ENCODE measurements at regions not wholly inside any gene's neighbourhood (a gene's known extent, or its start where the extent isn't known, plus 50 kb on each side); places are given as distances from the start of the nearest gene placed in this dataset.

- DNase-seq = no peak
Observed at GRCh38 chr14:83379436-83379835, 1845.8 kb upstream of the SEL1L start.

DNA sequence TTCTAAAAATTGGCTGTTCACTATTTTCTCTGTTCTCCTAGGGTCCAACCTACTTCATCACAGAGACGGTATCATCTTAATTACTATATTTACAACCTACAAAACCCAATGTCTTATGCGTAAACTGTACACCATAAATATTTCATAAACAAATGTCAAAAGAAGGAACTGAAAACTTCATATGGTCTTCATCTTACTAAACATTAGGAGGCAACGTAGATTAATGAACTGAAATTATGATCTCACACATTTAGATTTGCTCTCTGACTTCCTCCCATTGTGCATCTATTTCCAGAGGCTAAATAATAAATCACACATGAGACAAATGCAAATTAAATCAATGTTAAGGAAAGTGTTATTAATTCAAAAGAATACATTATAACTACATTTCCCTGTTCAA is 1850.6 kb upstream of the SEL1L start:
- DNase-seq = no peak

DNA sequence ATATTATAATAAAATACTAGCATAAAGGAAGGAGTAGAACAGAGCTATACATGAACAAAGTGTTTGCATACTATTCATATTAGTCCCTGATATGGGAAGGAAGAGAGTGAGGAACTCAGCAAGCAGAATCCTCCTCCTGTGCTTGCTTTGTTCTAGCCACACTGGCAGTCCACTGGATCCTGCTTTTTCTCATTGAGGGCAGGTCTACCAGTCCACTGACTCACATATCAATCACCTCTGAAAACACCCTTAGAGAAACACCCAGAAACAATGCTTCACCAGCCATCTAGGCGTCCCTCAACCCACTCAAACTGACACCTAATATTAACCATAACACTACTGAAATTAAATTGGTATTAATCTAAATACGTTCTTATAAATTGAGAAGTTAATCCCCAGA is 1861.7 kb upstream of the SEL1L start:
- DNase-seq = no peak

DNA sequence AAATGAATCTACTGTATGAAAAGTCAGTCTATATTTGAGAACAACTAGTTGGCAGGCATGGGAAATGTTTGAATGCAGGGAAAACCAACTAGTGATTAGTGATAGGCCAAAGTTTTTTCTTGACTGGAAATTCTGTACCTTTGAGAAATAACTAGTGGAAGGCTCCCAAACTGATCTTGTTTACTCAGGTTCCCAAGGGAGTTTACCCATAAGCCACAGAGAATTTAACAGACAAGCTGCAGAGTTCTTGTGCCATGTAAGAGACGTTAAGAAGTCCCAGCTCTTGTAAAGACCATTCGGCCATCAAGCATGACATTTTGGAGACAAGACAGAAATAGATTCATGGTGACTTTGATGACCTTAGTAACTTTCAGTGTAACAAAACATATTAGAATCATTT is 1882.8 kb upstream of the SEL1L start:
- DNase-seq = no peak

DNA sequence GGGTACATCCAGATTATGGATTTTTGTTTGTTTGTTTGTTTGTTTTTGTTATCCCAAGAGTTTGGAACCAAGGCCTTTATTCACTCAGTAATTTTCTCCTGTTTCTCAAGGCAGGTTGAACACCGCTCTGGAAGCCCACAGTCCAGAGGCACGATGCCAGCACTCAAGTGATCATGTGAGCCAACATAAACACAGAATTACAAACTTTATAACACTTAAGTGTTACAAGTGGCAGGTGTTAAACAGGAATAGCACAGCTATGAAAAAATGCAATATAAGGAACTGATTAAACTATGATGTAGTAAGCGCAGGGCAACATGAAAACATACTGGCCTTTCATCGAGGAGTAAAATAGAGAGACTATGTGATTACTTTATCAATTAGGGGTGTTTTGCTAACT is 1885.8 kb upstream of the SEL1L start:
- no peak for DNase-seq

- DNase-seq = no peak
Observed at GRCh38 chr14:83421711-83422110, 1888.1 kb upstream of the SEL1L start.

DNA sequence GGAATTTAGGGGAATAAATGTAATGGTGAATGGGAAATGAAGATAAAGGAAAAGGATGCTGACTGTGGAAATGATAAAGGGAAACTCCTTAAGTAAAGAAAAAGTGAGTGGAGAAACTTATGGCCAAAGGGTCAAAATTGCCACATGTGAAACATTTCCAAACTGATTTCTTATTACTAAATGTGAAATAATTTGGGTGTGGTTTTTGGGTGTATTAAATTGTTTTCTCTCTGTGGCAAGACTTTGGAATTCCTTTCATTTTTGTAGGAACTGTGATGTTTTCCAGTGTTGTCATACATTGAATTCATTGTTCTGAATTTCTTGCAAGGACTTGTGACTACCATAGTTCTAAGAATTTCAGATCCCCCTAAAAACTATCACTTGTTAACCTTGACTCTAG is 1891.5 kb upstream of the SEL1L start:
- DNase-seq = no peak

GRCh38 chr14:83425706-83426105 is 1892.1 kb upstream of the SEL1L start:
- no peak for DNase-seq

- DNase-seq = no peak
Observed at GRCh38 chr14:83433618-83434017, 1900.0 kb upstream of the SEL1L start.

GRCh38 chr14:83441801-83442200 is 1908.1 kb upstream of the SEL1L start:
- DNase-seq = no peak

- no peak for DNase-seq
Observed at GRCh38 chr14:83455561-83455960, 1921.9 kb upstream of the SEL1L start.

DNA sequence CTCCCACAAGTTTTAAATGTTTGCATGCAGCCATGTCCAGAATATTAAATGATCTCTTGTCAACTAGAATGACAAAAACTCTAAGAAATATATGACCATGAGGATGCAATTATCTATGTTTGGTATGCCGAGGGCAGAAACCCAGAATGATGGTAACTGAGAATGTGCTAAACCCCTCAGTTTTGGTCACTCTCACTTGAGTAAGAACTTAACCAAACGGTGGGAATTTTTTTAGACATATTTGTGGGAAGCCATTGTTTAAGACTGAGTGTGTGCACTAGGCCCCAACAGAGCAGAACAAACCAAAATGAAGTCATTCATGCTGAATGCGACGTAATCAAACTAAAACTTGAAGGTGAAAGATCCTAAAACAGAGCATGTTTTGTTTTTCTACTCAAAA is 1927.9 kb upstream of the SEL1L start:
- no peak for DNase-seq

DNA sequence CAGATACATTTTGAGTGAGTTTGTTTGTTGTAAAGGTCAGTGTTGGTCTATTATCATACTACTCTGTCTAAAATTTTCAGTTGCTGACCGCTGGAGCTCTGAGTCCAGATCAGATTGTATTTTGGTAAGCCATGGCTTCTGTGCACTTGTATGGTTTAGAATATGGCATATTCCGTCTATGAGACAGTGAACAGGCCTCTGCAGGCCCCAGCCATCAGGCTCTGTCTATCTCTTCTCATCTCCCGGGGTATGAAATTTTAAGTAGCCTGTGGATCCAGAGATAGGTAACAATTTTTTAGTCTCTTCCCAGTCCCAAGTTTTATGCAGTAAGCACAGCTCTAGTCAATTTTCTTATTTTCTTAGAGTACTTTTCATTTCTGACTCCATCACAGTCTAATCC is 1929.1 kb upstream of the SEL1L start:
- no peak for DNase-seq

DNA sequence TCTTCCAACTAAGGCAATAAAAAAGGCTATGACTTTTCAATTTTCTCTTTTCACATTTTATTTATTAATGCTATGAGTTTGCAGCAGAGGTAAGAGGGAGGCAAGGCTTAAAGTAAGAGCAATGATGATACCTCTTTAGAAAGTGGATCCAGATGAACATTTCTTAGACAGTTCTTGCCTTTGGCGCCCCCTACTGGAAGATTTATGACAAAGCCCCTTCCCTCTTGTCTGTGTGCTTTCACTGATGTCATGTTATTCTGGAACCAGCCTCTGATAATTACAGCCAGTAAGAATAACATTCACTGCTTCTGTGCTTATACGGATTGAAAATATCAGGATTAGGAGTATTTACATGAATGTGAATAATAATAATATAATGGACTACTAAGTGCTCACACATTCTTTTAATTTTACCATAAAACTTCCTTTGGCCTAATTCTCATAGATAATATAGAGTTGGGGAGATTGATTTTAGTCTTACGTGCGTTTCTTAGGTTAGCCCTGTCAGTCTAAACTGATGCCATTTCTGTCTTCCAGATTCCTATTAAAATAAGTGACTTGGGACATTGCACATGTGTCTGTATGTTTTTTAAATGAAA is 1929.9 kb upstream of the SEL1L start:
- peak in 1 of 2 donors; percentile 41 for DNase-seq

GRCh38 chr14:83467811-83468210 is 1934.2 kb upstream of the SEL1L start:
- no peak for DNase-seq

- no peak for DNase-seq
Observed at GRCh38 chr14:83470466-83470865, 1936.8 kb upstream of the SEL1L start.

DNA sequence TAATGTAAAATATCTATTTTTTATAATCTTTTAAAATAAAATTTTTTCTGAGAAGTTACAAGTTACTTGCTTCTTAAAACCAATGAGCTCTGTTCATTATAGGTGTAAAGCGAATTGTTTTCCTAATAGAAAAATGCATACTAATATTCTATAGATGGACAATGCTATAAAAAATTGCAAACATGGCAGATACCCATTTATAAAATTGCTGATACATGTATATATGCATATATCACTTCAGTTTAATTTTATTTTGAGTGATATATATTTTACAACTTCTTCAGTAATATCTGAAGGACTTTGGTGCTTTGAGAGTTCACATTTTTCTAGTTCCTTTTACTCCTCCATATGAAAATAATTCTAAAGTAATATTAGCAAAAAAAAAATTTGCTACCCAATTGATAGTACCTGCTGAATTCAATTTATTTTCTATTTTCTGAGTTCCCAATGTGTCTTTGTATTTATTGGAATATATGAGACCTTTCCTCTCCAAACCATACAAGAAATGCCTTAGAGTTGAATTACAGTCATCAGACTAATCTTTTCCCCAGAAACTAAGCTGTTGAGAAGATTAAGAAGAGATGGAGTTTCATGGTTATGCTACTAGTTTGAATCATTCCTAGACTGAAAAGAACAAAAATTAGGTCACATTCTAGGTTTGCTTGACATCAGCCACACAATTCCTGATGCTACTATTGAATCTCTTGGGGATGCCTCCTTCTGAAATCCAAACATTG is 1937.5 kb upstream of the SEL1L start:
- no peak for DNase-seq

GRCh38 chr14:83473416-83474235 is 1940.0 kb upstream of the SEL1L start:
- no peak for DNase-seq

- DNase-seq = no peak
Observed at GRCh38 chr14:83478741-83479140, 1945.1 kb upstream of the SEL1L start.

- DNase-seq = no peak
Observed at GRCh38 chr14:83483063-83483462, 1949.4 kb upstream of the SEL1L start.

DNA sequence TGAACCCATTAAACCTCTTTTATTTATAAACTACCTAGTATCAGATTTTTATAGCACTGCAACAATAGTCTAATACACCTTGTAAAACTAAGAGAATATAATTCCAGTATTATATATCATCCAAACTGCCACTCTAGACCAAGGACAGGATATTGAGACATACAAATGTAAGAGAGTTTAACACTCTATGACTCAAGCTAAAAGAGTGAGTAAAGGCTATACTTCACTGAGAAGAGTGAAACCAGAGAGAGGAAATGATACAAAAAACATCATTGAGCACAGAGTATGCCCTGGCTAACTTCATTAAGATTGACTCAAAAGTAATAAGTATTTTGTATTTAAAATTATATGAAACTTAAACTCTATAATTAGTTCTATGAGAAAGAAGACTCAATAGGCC is 1951.9 kb upstream of the SEL1L start:
- no peak for DNase-seq

DNA sequence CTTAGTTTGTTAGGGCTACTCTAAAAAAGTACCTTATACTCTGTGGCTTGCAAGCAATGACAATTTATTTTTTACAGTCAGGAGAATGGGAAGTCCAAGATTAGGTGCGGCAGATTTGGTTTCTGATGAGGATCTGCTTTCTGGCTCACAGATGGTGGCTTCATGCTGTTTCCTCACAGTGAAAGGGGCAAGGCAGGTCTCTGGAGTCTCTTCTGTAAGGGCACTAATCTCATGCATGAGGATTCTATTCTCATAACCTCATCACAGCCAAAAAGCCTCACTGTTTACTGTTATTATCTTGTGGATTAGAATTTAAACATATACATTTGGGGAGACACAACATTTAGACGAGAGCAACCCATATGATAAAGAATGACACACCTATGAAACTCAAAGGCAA is 1957.4 kb upstream of the SEL1L start:
- DNase-seq = no peak

DNA sequence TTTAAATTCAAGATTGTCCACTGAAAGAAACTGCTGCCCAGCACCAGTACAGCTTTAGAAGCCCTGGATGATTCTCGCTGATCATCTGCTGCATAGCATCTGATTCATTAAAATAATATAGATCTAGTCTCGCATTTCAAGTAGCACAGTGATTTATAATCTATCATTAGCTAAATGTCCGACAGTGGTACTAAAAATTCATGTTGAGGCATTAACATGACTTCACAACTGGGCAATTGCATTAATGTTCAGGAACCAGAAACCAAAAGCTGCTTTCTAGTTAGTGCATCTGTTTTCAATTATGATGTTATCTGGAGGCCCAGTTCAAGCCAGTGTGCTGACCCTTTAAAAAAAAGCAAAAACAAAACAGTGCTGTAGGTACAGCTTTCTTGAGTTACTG is 1987.2 kb upstream of the SEL1L start:
- DNase-seq = no peak

- DNase-seq = no peak
Observed at GRCh38 chr14:83529531-83529930, 1995.9 kb upstream of the SEL1L start.
